ENCODE measurements at regions not wholly inside any gene's neighbourhood (a gene's known extent, or its start where the extent isn't known, plus 50 kb on each side); places are given as distances from the start of the nearest gene placed in this dataset.

GRCh38 chr13:54194233-54195024 is 1165.8 kb downstream of the OLFM4 start (continued):
- no peak for TF ChIP-seq KDM4A (IDR thresholded peaks at IDR 0.05; ENCODE audit: low read depth, low read length, severe bottlenecking)
- no peak for TF ChIP-seq SP2 (IDR thresholded peaks at IDR 0.05; ENCODE audit: low read length)
- no peak for TF ChIP-seq MAX (IDR thresholded peaks at IDR 0.05)
- TF ChIP-seq KDM5A (IDR thresholded peaks at IDR 0.05; ENCODE audit: low read length): no peak
- no peak for TF ChIP-seq PHF8 (conservative IDR thresholded peaks at IDR 0.05; ENCODE audit: low read depth, low read length)
- TF ChIP-seq ATF2 (IDR thresholded peaks at IDR 0.05; ENCODE audit: low read length): no peak
- no peak for TF ChIP-seq NANOG (IDR thresholded peaks at IDR 0.05; ENCODE audit: insufficient read depth, low read depth, low read length, poor library complexity, severe bottlenecking)
- TF ChIP-seq SP4 (IDR thresholded peaks at IDR 0.05; ENCODE audit: low read length): no peak

Measured in H1 (cell line).